Muscle of back (tissue), 3 donors: ENCODE measurements at regions not wholly inside any gene's neighbourhood (a gene's known extent, or its start where the extent isn't known, plus 50 kb on each side); places are given as distances from the start of the nearest gene placed in this dataset.
"Not testable (repeated sequence)": the region's sequence is repeated elsewhere in the genome, so short reads cannot be mapped to it uniquely, and the experiment has no call there.

Experiments used
- DNase-seq, 3 donors: peaks; one replicate each; pipeline versions ENCODE4 v3.0.0 to v3.0.0-alpha.2; 2013

DNA sequence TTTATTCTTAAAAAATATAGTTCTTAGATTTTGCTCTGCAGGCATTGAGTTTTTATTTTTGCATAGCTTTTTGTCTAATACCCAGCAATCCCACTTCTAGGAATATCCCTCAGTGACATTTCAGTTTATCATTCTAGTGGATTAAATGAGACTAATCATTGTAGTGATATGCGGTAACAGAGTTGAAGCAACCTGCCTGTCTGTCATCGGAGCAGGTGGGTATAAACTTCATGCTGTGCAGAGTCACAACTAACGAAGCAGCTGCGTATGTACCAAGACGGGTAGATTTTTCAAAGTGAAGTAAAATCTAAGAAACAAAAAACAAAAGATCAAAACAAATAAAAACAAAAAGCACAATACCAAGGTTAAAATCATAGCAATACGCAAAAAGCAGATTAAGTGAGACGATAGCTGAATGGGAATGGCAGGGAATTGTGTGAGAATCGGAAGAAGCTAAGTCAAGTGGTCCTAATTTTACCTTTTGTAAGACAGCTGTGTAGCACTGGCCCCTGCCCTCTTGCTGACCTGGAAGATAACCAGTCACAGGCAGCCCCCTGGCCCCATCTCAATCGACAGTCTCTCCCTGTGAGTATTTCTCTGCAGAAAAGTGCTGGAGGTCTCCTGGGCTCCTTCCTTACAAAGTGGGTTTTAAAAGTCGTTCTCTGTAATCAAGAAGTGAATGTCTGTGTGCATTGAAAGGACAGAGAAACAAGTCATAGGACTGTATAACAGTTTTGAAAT is 169.2 kb downstream of the OR2B2 start:
- DNase-seq, result no peak

DNA sequence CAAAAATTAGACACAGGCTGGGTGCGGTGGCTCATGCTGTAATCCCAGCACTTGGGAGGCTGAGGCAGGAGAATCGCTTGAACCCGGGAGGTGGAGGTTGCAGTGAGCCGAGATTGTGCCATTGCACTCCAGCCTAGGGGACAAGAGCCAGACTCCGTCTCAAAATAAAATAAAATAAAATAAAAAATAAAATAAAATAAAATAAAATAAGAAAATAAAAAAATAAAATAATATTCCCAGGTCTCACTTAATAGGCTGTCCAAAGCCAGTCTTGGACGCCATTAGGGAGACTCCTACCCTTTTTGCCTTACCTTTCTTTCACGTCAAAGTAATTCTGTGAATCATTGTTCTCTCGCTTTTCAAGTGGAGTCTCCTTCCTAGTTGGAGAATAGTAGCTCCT is 172.3 kb downstream of the OR2B2 start:
- not testable (repeated sequence) for DNase-seq

DNA sequence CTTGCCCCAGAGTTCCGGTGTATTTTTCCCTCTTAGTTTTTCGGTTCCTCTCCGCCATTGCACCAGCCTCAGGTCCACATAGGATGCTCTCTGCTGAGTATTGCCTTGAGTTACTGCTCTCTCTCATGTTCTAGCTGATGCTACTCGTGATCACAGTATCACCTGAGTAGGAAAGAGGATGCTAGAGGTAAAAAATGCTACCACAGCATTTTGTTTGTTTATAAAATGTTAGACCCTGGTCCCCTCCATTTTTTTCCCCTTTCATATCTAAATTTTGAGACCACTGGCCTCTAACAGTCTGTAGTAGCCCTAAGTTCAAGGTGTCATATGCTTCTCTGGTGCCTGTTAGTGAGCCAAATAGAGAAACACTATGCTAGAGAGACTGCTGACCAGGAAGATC is 175.5 kb downstream of the OR2B2 start:
- DNase-seq, result no peak

DNA sequence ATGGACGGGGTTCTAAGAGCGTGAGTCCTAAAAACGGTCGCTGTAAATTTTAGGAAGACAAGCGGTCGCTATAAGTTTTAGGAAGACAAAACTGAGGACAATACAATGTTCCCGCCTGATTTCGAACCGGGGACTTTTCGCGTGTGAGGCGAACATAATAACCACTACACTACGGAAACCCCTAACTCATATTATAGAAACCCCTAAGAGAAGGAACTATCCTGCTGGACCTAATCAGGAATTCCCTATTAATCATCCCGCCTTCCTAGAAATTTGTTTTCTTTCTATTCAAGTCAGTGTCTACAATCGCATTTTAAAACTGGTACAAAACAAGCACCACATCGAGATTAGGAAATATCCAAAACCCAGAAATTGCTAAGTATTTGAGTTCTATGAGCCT is 183.8 kb downstream of the OR2B2 start:
- DNase-seq, result no peak

DNA sequence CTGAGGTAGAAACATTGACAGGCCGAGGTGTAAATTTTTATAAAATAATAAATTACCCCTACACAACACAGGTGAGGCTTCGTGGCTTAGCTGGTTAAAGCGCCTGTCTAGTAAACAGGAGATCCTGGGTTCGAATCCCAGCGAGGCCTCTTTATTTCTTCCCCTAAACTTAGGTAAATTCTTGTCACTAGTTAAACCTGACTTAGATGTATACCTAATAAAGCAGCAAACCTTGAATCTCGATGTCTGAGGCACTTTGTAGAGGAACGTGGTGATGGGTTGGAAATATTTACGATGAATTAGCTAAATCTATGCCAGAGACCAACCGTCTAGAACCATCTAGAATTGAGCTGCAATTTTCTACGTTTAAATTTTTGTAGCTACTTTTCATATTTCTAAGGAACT is 185.6 kb downstream of the OR2B2 start:
- DNase-seq, result no peak

DNA sequence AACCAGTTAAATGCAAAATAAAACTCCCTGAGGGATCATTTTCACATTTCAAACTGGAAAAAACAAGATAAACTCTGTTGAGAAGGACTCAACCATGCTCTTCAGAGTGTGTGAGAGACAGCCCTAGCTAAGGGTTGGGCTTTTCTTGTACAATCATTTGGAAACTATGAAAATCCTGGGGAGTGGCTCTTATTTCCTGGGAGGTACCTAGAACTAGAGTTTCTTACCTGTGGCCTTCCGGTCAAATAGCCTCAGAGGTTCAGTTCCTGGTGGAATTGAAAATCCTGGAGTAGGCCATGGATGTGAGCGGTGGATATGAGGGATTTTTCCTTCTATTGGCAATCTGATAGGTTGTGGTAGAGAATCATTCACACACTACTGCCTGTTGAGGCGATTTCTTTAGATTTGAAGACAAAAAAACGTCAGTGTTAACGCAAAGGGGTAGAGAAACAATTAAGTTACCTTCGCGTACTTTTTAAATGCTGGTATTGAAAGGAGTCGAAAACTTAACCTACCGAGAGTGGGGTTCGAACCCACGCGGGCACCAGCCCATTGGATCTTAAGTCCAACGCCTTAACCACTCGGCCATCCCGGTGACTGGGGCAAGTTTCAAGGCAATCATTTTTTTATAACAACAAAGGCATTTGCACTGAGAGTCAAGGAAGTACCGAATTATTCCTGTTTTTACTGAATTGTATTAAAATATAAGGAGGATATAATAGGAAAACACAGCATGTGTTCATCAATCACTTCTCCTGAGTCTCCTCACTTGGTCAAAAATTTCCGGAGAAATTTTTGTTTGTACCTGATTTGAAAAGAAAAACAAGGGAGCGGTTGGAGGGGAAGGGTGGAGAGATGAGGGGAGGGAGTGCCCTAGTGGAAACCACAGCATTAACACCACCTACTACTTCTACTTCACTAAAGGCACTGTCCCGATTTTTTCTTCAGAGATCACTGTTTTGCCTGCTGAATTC is 191.3 kb downstream of the OR2B2 start:
- no peak for DNase-seq

DNA sequence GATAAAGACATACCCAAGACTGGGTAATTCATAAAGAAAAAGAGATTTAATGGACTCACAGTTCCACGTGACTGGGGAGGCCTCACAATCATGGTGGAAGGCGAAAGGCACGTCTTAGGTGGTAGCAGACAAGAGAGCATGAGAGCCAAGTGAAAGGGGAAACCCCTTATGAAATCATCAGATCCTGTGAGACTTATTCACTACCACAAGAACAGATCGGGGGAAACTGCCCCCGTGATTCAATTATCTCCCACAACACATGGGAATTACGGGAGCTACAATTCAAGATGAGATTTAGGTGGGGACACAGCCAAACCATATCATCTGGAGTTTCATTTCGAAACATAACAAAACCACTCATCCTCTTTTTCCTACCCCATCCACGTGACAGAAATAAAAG is 193.2 kb downstream of the OR2B2 start:
- DNase-seq, result not testable (repeated sequence)

DNA sequence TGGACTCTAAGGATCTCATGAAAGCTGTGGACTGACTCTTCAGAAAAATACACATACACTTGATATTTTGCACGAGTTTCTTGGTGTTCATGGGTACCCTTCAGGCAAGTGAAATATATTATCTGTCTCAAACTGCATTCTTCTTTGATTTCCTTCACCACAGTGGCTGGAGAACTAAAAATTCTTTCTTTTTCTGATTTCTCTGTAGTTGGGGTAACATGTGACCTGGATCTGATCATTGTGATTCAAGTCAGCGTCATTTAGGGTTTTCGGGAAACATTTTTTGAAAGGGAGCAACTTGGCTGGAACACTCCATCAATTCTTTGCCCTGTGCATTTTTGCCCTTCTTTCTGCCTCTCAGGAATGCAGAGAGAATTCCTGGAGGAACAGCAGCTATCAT is 205.8 kb downstream of the OR2B2 start:
- DNase-seq, result no peak

DNA sequence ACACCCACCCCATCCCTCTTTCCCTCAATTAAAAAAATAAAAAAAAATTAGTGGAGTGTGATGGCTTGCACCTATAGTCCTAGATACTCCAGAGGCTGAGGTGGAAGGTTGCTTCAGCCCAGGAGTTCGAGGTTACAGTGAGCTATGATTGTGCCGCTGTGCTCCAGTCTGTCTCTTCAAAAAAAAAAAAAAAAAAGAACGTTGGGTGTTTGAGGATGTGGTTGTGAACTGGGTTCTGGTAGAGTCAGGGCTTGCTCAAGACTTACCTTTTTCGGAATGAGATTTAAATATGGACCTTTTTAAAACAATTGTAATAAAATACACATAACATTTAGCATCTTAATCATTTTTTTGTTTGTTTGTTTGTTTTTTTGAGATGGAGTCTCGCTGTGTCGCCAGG is 211.9 kb downstream of the OR2B2 start:
- no peak for DNase-seq

DNA sequence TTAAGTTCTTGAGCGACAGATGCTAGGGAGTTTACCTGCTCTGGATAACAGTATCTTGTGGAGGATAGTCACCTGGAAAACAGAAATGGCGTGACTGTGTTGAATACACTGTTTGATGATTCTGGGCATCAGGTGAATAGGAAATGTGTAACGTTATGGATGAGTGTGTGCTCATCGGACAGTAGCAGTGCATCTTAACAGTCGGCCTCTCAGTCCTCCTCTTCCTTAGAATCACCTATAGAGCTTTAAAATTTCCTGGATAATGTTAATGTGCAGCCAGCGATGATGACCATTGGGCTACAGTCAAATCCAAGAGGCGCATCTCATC is 217.7 kb downstream of the OR2B2 start:
- no peak for DNase-seq

DNA sequence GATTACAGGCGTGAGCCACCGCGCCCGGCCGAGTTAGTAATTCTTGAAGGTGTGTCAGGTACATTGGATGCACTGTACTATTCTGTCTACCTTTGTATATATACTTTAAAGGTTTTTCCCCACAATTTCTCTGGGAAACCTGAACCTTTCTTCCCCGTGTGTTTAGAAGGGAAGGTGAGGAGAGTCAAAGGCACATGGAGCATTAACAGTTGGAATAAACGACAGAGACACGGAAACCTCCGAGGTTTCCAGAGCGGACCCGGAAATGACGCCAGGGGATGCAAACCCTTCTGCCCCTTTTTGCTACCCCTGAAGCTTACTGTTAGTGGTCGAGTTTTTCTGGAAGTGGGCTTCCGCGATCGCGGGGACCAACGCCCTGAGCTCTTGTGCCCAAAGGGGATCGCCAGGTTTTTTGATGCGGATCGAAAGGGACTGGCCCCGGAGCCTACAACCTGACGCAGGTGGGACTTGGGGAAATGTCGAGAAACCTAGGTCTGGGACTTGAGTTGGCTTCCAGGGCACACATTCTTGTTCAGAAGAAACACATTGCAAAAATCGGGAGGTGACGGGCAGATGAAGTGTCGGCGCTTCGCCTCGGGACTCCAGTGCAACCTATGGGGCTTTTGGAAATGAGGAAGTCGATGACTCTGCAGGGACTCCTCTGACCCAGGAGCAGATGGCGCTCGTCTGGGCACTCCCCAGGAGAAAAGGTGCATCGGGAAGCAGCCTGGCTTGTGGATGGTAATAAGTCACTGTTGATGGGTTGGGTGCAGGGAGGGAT is 218.2 kb downstream of the OR2B2 start:
- DNase-seq, result peak in 1 of 3 donors; percentile 66

DNA sequence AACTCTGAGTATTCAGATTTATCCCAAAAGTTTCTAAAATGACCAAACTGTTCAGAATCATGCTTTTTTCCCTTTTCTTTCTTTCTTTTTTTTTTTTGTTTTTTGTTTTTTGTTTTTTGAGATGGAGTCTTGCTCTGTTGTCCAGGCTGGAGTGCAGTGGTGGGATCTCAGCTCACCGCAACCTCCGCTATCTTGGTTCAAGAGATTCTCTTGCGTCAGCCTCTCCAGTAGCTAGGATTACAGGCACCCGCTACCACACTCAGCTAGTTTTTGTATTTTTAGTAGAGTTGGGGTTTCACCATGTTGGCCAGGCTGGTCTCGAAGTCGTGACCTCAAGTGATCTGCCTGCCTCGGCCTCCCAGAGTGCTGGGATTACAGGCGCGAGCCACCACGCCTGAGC is 219.2 kb upstream of the ZNF184 start:
- not testable (repeated sequence) for DNase-seq

DNA sequence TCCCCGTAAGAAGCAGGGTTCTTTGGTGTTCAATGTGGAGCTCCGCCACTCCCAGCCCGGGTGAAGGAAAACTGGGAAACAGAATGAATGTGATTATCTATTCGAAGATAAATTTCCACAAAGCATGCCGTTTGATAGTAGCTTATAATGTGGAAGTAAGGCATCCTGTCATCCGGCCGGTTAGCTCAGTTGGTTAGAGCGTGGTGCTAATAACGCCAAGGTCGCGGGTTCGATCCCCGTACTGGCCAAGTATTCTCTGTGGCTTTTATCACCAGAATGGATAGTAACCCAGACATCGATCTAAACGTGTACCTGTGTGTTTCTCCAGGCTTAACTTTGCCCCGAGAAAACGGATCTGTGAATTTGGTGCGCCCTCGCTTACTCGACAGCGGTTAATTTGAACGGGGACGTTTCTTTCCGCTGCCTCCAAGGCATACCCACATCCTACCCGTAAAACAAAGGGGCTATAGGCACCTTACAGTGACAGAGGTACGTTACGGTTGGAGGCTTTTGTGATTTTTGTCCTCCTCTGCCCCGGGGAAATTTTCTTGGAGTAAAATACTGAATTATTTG is 215.2 kb upstream of the ZNF184 start:
- peak; percentile 80 to 91 (median 85) for DNase-seq

DNA sequence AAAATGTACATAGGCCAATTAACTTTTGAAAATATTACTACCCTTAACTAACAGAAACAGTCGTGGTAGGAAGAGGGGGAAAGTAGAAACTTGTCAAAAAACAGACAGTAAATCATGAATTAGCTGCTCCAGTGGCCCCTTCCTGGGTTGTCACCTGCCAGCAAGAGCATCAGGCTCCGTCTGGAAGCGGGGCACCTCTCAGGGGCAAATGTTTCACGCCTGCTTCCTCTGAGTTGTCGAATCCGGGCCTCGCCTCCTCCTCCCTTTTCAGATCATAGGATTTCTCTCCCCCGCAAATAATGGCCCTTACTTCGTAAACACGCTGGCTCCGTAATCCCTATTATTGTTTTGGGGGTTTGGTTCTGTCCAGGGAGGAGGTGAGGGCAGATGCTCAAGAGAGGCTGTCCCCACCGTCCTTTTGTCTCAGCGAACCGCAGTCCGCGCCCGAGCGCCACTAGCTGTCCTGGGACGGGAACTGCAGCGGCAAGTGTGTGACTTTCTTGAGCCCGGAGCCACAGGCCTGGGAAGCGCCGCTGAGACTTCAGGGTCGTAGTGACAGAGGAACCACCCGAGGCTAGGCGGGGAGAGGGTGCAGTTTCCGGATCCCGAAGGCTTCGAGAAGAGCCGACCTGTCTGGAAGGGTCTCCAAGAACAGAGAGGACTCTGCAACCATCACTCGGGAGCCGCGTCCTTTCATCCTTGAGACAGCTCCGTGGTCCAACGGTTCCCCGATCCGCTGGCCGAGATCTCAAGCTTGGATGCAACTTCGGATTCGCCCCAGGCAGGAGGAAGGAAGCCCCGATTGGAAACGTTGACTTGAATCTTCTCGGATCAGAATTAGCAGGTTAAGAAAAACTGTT is 214.5 kb upstream of the ZNF184 start:
- DNase-seq, result peak; percentile 71 to 93 (median 82)

DNA sequence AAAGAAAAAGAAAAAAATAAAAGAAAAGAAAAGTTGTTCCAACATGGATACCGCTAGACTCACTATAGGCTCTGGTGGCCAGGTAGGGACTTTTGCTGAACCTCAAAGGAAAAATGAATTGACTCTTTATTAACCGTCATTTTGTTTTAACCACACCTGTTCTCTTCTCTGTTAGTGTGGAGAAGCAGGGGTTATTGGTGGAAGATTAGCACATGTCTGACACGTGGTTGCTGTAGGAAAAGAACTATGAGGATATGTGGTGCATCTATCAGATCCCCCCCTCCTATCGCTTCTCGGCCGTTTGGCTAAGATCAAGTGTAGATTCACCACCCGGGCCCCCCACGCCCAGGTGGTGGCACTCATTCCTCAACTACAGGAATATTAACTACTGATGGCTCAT is 212.4 kb upstream of the ZNF184 start:
- no peak for DNase-seq

DNA sequence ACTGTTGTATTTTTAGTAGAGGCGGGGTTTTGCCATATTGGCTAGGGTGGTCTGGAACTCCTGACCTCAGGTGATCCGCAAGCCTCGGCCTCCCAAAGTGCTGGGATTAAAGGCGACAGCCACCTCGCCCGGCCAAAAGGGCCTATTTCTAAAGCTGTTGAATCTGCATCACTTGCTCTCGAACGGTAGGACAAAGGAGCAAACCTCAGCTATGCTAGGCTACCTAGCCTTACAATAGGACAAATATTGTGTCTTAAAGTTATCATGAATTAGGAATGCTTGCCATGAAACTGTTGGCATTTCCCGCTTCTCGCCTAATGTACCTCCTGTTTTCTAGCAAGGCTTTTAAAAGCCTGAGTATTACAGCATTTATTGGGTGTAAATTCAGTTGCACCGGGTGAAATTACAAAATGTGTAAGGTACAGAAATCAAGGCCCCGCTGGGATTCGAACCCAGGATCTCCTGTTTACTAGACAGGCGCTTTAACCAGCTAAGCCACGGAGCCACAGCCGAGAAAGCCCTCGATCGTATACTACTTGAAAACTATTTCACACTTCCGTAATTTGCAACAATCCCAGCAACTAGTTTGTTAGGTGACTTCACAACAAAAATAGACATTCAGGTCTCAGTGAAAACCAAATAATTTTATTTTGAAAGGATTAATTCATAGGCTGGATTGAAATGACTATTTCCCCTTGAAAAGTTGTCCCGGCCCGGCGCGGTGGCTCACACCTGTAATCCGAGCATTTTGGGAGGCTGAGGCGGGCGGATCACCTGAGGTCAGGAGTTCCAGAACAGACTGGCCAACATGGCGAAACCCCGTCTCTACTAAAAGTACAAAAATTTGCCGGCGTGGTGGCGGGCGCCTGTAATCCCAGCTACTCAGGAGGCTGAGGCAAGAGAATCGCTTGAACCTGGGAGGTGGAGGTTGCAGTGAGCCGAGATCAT is 211.6 kb upstream of the ZNF184 start:
- DNase-seq, result peak in 1 of 3 donors; percentile 19

DNA sequence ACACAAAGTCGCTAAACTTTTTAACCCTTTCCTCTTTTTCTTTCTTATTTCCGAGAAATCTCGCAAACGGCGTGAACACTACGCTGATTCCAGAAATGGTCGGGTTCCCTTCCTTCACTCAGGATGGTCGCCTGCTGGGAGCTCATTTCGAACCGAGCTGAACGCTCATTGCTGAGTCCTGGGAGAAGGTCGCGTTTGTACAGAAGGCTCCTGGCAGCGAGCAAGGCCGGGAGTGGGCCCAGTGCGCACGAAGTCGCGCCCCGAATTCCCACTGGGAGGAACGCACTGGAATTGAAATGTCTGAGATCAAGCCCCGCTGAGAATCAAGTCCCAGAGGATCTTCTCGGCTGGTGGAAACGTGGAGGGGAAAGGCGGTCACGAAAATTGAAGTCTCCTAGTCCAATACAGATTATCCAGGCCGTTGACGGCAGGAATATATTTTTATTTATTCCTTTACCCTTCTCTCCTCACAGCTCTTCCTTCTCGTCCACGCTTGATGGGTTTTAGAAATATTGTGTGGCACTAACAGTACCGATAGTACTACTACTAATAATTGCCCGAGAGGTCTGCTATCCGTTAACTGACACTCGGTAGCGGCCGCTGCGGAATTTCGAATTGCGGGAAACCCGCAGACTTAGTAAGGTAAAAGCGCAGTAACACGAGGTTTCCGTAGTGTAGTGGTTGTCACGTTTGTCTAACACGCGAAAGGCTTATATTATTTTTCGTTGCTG is 207.2 kb upstream of the ZNF184 start:
- DNase-seq, result peak in 1 of 3 donors; percentile 34

DNA sequence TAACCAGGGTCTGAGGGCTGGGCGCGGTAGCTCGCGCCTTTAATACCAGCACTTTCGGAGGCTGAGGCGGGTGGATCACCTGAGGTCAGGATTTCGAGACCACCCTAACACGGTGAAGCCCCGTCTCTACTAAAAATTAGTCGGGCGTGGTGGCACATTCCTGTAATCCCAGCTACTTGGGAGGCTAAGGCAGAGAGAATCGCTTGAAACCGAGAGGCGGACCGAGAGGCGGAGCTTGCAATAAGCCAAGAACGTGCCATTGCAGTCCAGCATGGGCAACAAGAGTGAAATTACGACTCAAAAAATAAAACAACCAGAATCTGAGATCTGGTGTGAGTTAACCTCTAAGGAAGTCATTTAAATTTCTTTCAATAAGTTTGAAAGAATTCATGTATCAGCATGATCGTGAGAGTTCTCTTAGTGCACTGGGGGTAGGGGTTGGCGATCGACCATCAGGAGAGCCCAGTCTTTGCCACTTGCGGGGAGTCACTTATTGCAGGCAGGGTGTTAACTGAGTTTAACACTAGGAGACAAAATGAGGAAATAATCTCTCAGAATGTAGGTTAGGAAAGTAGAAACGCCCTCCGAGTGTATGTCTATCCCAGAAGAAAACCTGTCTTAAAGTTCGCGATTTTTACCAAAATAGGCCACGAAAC is 206.5 kb upstream of the ZNF184 start:
- no peak for DNase-seq

DNA sequence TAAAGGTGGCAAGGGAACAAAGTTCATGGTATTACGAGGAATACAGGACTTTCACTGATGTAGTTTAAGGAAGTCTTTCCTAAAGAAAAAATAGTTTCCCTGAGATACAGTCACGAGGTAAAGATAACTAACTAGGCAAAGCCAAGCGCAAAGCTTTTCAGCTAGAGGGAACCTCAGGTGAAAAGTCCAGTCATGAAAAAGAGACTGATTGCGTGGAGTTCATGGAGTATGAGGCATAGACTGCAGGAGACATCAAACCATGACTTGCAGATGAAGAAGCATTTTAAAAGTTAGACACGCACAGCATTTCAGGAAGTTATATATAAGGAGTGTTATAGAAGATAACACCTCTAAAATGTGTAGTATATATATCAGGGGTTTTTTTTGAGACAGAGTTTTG is 205.6 kb upstream of the ZNF184 start:
- DNase-seq, result no peak
